ENCODE measurements at regions not wholly inside any gene's neighbourhood (a gene's known extent, or its start where the extent isn't known, plus 50 kb on each side); places are given as distances from the start of the nearest gene placed in this dataset.

DNA sequence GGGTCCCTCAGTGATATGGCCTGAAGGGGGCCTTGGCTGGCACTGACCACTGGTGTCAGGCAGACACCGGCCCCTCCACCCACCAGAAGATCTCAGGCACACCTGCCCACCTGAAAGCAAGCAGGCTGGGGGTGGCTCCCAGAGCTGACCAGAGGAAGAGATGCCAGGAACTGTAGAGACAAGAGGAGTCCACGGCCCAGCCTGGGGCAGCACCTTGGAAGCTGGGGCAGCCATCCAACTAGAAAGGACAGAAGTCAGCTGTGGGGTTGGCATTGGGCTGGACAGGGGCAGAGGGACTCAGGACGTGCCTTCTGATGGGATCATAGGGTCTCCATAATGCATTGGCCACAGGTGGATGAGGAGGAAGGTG lies 144.3 kb downstream of the ZNF248 start:
- H3K4me1 ChIP-seq (ENCODE audit: low read length), result no peaks in the 10 kb centered on the region
- no peak overlapping the region for H3K4me3 ChIP-seq (ENCODE audit: low read length)
- TF ChIP-seq EZH2 (optimal IDR thresholded peaks at IDR 0.05; ENCODE audit: low read depth, low read length) (no peak), EZH2phosphoT487 (IDR thresholded peaks at IDR 0.05; ENCODE audit: low read length) (no peak)
- TF ChIP-seq, protein P1, sequence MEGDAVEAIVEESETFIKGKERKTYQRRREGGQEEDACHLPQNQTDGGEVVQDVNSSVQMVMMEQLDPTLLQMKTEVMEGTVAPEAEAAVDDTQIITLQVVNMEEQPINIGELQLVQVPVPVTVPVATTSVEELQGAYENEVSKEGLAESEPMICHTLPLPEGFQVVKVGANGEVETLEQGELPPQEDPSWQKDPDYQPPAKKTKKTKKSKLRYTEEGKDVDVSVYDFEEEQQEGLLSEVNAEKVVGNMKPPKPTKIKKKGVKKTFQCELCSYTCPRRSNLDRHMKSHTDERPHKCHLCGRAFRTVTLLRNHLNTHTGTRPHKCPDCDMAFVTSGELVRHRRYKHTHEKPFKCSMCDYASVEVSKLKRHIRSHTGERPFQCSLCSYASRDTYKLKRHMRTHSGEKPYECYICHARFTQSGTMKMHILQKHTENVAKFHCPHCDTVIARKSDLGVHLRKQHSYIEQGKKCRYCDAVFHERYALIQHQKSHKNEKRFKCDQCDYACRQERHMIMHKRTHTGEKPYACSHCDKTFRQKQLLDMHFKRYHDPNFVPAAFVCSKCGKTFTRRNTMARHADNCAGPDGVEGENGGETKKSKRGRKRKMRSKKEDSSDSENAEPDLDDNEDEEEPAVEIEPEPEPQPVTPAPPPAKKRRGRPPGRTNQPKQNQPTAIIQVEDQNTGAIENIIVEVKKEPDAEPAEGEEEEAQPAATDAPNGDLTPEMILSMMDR (IDR thresholded peaks at IDR 0.05; ENCODE audit: low read length), result no peak
- no peaks in the 10 kb centered on the region for H3K9me3 ChIP-seq (replicated peaks; ENCODE audit: insufficient read depth, low read length)
- no peak overlapping the region for H2AFZ ChIP-seq (ENCODE audit: low read length)
- no peak overlapping the region for H3K4me2 ChIP-seq (ENCODE audit: low read depth, low read length)
- no peak overlapping the region for H3K9ac ChIP-seq (ENCODE audit: low read length)
- H3F3A ChIP-seq (ENCODE audit: insufficient read depth, low read length), result no peaks in the 10 kb centered on the region
- H4K20me1 ChIP-seq (ENCODE audit: insufficient read depth, low read length), result no peaks in the 10 kb centered on the region
- H3K27me3 ChIP-seq (replicated peaks; ENCODE audit: insufficient read depth, low read length), result no peaks in the 10 kb centered on the region
- H3K9me2 ChIP-seq (replicated peaks; ENCODE audit: insufficient read depth, low read length), result no peaks in the 10 kb centered on the region
- H3K79me2 ChIP-seq (ENCODE audit: low read length), result no peaks in the 10 kb centered on the region
- no peak for DNase-seq
- no peaks in the 10 kb centered on the region for H3K36me3 ChIP-seq (replicated peaks; ENCODE audit: insufficient read depth, low read length)
- H3K27ac ChIP-seq (ENCODE audit: low read length), result no peak overlapping the region

DNA sequence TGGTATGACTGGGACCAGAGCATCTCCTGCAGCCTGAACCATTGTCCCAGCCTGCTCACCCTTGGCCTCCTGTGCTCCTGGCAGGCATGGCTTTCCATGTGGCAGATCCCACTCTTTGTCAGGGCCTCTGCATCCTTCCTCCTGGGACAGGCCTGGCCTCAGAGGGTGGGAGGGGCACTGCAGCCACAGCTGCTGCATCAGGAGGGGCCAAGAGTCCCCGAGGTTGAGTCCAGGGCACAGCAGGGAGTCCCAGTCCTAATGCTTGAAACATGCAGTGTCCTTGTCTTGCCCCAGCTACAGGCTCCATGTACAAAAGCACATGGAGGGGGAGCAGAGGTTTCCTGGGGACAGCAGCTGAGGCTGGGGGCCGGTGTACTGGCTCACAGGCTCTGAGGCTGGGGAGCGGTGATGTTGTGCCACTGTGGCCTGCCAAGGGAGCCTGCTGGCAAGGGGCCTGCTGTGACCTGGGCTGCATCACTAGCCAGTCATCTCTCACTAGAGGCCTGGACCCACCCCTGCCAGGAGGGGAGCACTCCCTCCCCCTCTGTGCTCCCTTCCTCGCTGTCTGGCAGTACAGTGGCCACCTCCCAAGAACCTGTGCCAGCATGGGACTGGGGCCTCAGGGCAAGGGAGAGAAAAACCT lies 144.8 kb downstream of the ZNF248 start:
- H3K4me2 ChIP-seq (ENCODE audit: low read depth, low read length), result no peak overlapping the region
- no peak for TF ChIP-seq EZH2 (optimal IDR thresholded peaks at IDR 0.05; ENCODE audit: low read depth, low read length)
- TF ChIP-seq EZH2phosphoT487 (IDR thresholded peaks at IDR 0.05; ENCODE audit: low read length), result no peak
- TF ChIP-seq, protein P1 (IDR thresholded peaks at IDR 0.05; ENCODE audit: low read length), result no peak
- H3K9me3 ChIP-seq (replicated peaks; ENCODE audit: insufficient read depth, low read length), result no peaks in the 10 kb centered on the region
- H3K79me2 ChIP-seq (ENCODE audit: low read length), result no peaks in the 10 kb centered on the region
- H3K27ac ChIP-seq (ENCODE audit: low read length), result no peak overlapping the region
- H3K9me2 ChIP-seq (replicated peaks; ENCODE audit: insufficient read depth, low read length), result no peaks in the 10 kb centered on the region
- H3K4me1 ChIP-seq (ENCODE audit: low read length), result no peaks in the 10 kb centered on the region
- H3F3A ChIP-seq (ENCODE audit: insufficient read depth, low read length), result no peaks in the 10 kb centered on the region
- no peak overlapping the region for H3K4me3 ChIP-seq (ENCODE audit: low read length)
- no peak overlapping the region for H3K9ac ChIP-seq (ENCODE audit: low read length)
- no peak overlapping the region for H2AFZ ChIP-seq (ENCODE audit: low read length)
- DNase-seq, result no peak
- no peaks in the 10 kb centered on the region for H3K36me3 ChIP-seq (replicated peaks; ENCODE audit: insufficient read depth, low read length)
- no peaks in the 10 kb centered on the region for H4K20me1 ChIP-seq (ENCODE audit: insufficient read depth, low read length)
- H3K27me3 ChIP-seq (replicated peaks; ENCODE audit: insufficient read depth, low read length), result no peaks in the 10 kb centered on the region

DNA sequence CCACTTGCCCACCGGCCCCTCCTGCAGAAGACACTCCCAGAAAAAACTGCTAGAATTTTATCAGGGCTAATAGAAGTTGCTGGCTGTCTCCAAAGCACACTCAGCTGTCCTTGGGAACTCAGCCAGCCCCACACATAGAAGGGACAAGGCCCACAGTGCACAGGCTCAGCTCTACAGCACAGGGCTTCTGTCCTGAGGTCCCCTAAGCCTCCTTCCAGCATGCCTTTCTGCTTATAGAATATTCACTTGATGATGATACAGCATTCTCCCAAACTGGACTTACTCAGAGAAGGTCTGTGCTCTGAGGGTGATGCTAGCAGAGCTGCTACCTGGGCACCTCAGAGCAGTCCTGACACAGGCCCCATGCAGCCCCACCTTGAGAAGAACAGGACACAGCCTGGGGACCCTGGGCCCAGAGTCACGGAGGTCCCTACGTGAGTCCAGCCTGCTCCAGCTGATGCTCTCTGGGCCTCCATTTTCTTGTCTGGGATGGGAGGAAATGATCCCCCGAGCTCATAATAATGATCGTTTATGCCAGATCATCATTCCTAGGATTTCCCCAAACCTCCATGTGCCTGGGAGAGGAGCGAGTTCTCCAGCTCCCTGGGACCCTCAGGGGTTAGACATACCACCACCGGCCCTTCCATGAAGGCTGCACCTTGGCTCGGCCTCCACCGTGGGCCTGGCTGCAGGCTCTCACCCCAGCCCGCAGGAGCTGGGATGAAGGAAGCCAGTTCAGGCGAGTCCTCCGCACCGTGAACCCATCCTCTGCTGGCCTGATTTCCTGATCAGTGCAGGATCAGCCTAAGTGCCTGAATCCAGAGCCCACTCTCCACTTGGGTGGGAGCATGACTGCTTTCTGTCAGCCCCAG lies 145.6 kb downstream of the ZNF248 start:
- H3K4me2 ChIP-seq (ENCODE audit: low read depth, low read length), result no peak overlapping the region
- no peak for DNase-seq
- H3K36me3 ChIP-seq (replicated peaks; ENCODE audit: insufficient read depth, low read length), result no peaks in the 10 kb centered on the region
- H3K79me2 ChIP-seq (ENCODE audit: low read length), result no peaks in the 10 kb centered on the region
- H3K27me3 ChIP-seq (replicated peaks; ENCODE audit: insufficient read depth, low read length), result no peaks in the 10 kb centered on the region
- H3K9me2 ChIP-seq (replicated peaks; ENCODE audit: insufficient read depth, low read length), result no peaks in the 10 kb centered on the region
- H4K20me1 ChIP-seq (ENCODE audit: insufficient read depth, low read length), result no peaks in the 10 kb centered on the region
- TF ChIP-seq, protein P1 (IDR thresholded peaks at IDR 0.05; ENCODE audit: low read length), result no peak
- TF ChIP-seq EZH2 (optimal IDR thresholded peaks at IDR 0.05; ENCODE audit: low read depth, low read length) (no peak), EZH2phosphoT487 (IDR thresholded peaks at IDR 0.05; ENCODE audit: low read length) (no peak)
- H3K9ac ChIP-seq (ENCODE audit: low read length), result no peak overlapping the region
- H3K4me1 ChIP-seq (ENCODE audit: low read length), result no peaks in the 10 kb centered on the region
- H3K4me3 ChIP-seq (ENCODE audit: low read length), result no peak overlapping the region
- H2AFZ ChIP-seq (ENCODE audit: low read length), result no peak overlapping the region
- no peaks in the 10 kb centered on the region for H3F3A ChIP-seq (ENCODE audit: insufficient read depth, low read length)
- H3K27ac ChIP-seq (ENCODE audit: low read length), result no peak overlapping the region
- no peaks in the 10 kb centered on the region for H3K9me3 ChIP-seq (replicated peaks; ENCODE audit: insufficient read depth, low read length)

Measured in MM.1S (cell line).